K562 (cell line): ENCODE measurements at regions not wholly inside any gene's neighbourhood (a gene's known extent, or its start where the extent isn't known, plus 50 kb on each side); places are given as distances from the start of the nearest gene placed in this dataset.

Experiments
- EP400 ChIP-seq: fragments of 450-650 bp; IDR thresholded peaks from 2 replicates; pipeline ENCODE4 v1.6.1; 2017; ENCODE audit warnings: antibody characterized with exemption, mild to moderate bottlenecking, moderate library complexity
- MECOM ChIP-seq: fragments of 250-450 bp; sonication (Bioruptor Pico); IDR thresholded peaks from 2 replicates; pipeline ENCODE4 v1.8.0; 2022; ENCODE audit warnings: inconsistent platforms
- MITF ChIP-seq: IDR thresholded peaks from 2 replicates; pipeline ENCODE4 v1.6.1; 2014; ENCODE audit warnings: antibody characterized with exemption
- TARDBP ChIP-seq: fragments of 450-650 bp; IDR thresholded peaks from 2 replicates; pipeline ENCODE4 v1.6.1; 2016
- TFE3 ChIP-seq: fragments of 450-650 bp; formaldehyde crosslinking; IDR thresholded peaks from 2 replicates; pipeline ENCODE4 v1.4.0; 2020; ENCODE audit warnings: mild to moderate bottlenecking, mixed read lengths
- THRA ChIP-seq: fragments of 450-650 bp; IDR thresholded peaks from 2 replicates; pipeline ENCODE4 v1.6.1; 2017; ENCODE audit warnings: mild to moderate bottlenecking, moderate library complexity
- ZBTB11 ChIP-seq, 3 experiments: fragments of 200-800 bp in 1 of 3; fragments of 250-450 bp in 1 of 3; fragments of 450-650 bp in 1 of 3; sonication (Bioruptor Pico) in 1 of 3; sonication (Bioruptor generic) in 1 of 3; formaldehyde crosslinking in 1 of 3; IDR thresholded peaks; 2 replicates each; pipeline versions ENCODE4 v1.6.1 to v1.8.0; 2016 to 2022; ENCODE audit warnings: mild to moderate bottlenecking in 2 of 3, missing genetic modification characterization in 2 of 3, missing compliant biosample characterization in 1 of 3, moderate library complexity in 1 of 3
- ZNF449 ChIP-seq: fragments of 250-450 bp; sonication (Bioruptor Pico); IDR thresholded peaks from 2 replicates; pipeline ENCODE4 v1.8.0; 2022; ENCODE audit warnings: moderate library complexity, mild to moderate bottlenecking, inconsistent platforms

- TF ChIP-seq ZNF449, result no peak
- no peak for TF ChIP-seq TFE3 (CRISPR knock-in tag)
- TF ChIP-seq MECOM (CRISPR knock-in tag), result no peak
- peak; percentile 64 for TF ChIP-seq EP400
- no peak for TF ChIP-seq THRA
- peak in 2 of 3 experiments; percentile 49 to 64; a peak in 3 of 6 replicates for TF ChIP-seq ZBTB11 (CRISPR knock-in tag; IDR thresholded peaks at IDR 0.05)
- no peak for TF ChIP-seq MITF
- TF ChIP-seq TARDBP, result no peak
These were observed 61.6 kb upstream of the CD99 start (continued) for GRCh38 chrX:2629316-2630007.
